Panc1 (cell line): ENCODE measurements at regions not wholly inside any gene's neighbourhood (a gene's known extent, or its start where the extent isn't known, plus 50 kb on each side); places are given as distances from the start of the nearest gene placed in this dataset.

Experiments used
- ATAC-seq: fragments of 200-7000 bp; cut with Tn5 transposase; 2 replicates; pipeline ENCODE4 v1.9.1; 2020; ENCODE audit warnings: mild to moderate bottlenecking, moderate library complexity
- BruUV-seq: library from RNA; stranded (reverse); fragments of 400-500 nt; replicated peaks from 2 replicates; lab custom pipeline; 2021; lab: Mats Ljungman, UMichigan
- CTCF ChIA-PET: fragments of 300-600 bp; sonication (Branson Sonifier 250); formaldehyde crosslinking; loops from one replicate; lab custom pipeline; 2022; ENCODE audit warnings: antibody characterized with exemption; lab: Charles Lee
- POLR2A ChIA-PET: fragments of 300-600 bp; sonication (Branson Sonifier 250); formaldehyde crosslinking; loops from one replicate; lab custom pipeline; 2022; ENCODE audit warnings: antibody characterized with exemption; lab: Charles Lee
- DNase-seq: peaks from one replicate; pipeline ENCODE4 v3.0.0-alpha.2; 2010; ENCODE audit warnings: low read depth, low spot score
- H3K27ac ChIP-seq: 2 replicates; pipeline ENCODE4 v1.5.1; 2011; ENCODE audit warnings: mild to moderate bottlenecking, low read length, inconsistent platforms
- H3K27me3 ChIP-seq: fragments of 200-500 bp; sonication (Bioruptor generic); 2 replicates; pipeline ENCODE4 v1.6.0; 2014; ENCODE audit warnings: low read length, inconsistent platforms; ENCODE audit not compliant: control insufficient read depth, insufficient read depth
- H3K36me3 ChIP-seq: fragments of 200-500 bp; sonication (Bioruptor generic); 2 replicates; pipeline ENCODE4 v1.5.1; 2014; ENCODE audit warnings: inconsistent platforms, mild to moderate bottlenecking, low read length, moderate library complexity; ENCODE audit not compliant: control insufficient read depth, insufficient read depth
- H3K4me1 ChIP-seq: 2 replicates; pipeline ENCODE4 v1.5.1; 2011; ENCODE audit warnings: inconsistent platforms, mild to moderate bottlenecking, low read length, moderate library complexity; ENCODE audit not compliant: control insufficient read depth, insufficient read depth
- H3K4me3 ChIP-seq, 2 experiments: 2 replicates each; pipeline ENCODE4 v1.5.1; 2011 to 2012; ENCODE audit warnings: low read depth in 2 of 2, low read length in 2 of 2, mild to moderate bottlenecking in 2 of 2, inconsistent platforms in 1 of 2, moderate library complexity in 1 of 2
- H3K9me3 ChIP-seq: fragments of 200-500 bp; sonication (Bioruptor generic); 2 replicates; pipeline ENCODE4 v1.5.1; 2014; ENCODE audit warnings: low read depth, mild to moderate bottlenecking, inconsistent platforms, low read length, moderate library complexity; ENCODE audit not compliant: control insufficient read depth, insufficient read depth
- POLR2AphosphoS5 ChIP-seq: IDR thresholded peaks from 2 replicates; pipeline ENCODE4 v1.6.1; 2012; ENCODE audit warnings: mild to moderate bottlenecking, low read depth, low read length, moderate library complexity
- SIN3A ChIP-seq: IDR thresholded peaks from 2 replicates; pipeline ENCODE4 v1.6.1; 2012; ENCODE audit warnings: low read depth, mild to moderate bottlenecking, low read length, moderate library complexity, borderline replicate concordance; ENCODE audit not compliant: insufficient read depth
- TCF7L2 ChIP-seq: IDR thresholded peaks from 2 replicates; pipeline ENCODE4 v1.6.1; 2011; ENCODE audit warnings: mild to moderate bottlenecking, low read depth, low read length, inconsistent platforms
- in situ Hi-C: cut with HindIII; loops from 2 replicates; pipeline ENCODE4 v1.10.0; 2016; ENCODE audit warnings: low sequenced_read_pairs, low pct_unique_long_range_greater_than_20kb
- intact Hi-C: fragments of 100-400 bp; cut with micrococcal nuclease; formaldehyde crosslinking; loops from one replicate; pipeline ENCODE4 v1.10.0; 2022; ENCODE audit not compliant: unreplicated experiment
- TF ChIP-seq, protein P1 (sequence below): fragments of 450-650 bp; IDR thresholded peaks from 2 replicates; pipeline ENCODE4 v1.5.1; 2017; ENCODE audit warnings: mild to moderate bottlenecking
- TF ChIP-seq, protein P2 (sequence below), 2 experiments: IDR thresholded peaks; 2 replicates each; pipeline ENCODE4 v1.6.1; 2011 to 2012; ENCODE audit warnings: low read depth in 2 of 2, control low read depth in 1 of 2, low read length in 1 of 2, mild to moderate bottlenecking in 1 of 2, moderate library complexity in 1 of 2; ENCODE audit not compliant: insufficient read depth in 1 of 2

DNA sequence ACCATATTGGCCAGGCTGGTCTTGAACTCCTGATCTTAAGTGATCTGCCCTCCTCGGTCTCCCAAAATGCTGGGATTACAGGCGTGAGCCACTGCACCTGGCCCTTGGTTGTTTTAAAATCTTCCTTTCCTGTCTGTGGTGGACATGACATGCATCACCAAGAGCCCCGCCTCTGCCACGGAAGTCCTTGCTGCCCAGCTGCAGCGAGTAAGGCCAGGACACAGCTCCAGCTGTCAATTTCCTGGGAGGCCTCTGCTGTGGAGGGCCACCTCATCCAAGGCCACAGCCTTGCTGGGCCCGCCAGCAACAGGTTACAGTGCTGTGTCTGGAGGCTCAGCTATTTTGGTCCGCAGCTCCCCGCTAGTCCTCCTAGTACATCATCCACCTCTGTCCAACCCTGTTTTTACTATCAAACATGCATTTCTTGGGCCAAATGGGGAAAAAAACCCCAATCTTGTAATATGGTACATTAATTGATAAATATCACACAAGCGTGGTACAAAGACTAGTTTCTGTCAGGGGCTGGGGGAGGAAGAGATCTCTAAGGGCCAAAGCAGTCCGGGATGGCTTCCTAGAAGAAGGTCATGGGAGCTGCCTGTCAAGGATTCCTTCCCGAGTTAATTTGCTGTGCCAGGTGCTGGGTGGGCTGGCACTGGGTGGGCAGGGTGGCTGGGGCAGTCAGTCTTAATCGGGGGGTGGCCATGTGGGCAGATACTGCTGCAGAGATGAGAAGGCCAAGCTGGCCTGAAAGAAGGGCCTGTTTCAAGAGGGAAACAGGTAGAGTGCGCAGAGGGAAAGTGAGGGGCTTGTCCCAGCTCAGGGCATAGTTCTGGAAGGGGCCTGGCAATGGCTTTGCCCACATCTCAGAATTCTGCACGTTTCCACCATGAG, 100.5 kb downstream of the INHBB start:
- TF ChIP-seq POLR2AphosphoS5 (no peak), SIN3A (no peak), TCF7L2 (no peak)
- TF ChIP-seq, protein P1, sequence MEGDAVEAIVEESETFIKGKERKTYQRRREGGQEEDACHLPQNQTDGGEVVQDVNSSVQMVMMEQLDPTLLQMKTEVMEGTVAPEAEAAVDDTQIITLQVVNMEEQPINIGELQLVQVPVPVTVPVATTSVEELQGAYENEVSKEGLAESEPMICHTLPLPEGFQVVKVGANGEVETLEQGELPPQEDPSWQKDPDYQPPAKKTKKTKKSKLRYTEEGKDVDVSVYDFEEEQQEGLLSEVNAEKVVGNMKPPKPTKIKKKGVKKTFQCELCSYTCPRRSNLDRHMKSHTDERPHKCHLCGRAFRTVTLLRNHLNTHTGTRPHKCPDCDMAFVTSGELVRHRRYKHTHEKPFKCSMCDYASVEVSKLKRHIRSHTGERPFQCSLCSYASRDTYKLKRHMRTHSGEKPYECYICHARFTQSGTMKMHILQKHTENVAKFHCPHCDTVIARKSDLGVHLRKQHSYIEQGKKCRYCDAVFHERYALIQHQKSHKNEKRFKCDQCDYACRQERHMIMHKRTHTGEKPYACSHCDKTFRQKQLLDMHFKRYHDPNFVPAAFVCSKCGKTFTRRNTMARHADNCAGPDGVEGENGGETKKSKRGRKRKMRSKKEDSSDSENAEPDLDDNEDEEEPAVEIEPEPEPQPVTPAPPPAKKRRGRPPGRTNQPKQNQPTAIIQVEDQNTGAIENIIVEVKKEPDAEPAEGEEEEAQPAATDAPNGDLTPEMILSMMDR = no peak
- TF ChIP-seq, protein P2, sequence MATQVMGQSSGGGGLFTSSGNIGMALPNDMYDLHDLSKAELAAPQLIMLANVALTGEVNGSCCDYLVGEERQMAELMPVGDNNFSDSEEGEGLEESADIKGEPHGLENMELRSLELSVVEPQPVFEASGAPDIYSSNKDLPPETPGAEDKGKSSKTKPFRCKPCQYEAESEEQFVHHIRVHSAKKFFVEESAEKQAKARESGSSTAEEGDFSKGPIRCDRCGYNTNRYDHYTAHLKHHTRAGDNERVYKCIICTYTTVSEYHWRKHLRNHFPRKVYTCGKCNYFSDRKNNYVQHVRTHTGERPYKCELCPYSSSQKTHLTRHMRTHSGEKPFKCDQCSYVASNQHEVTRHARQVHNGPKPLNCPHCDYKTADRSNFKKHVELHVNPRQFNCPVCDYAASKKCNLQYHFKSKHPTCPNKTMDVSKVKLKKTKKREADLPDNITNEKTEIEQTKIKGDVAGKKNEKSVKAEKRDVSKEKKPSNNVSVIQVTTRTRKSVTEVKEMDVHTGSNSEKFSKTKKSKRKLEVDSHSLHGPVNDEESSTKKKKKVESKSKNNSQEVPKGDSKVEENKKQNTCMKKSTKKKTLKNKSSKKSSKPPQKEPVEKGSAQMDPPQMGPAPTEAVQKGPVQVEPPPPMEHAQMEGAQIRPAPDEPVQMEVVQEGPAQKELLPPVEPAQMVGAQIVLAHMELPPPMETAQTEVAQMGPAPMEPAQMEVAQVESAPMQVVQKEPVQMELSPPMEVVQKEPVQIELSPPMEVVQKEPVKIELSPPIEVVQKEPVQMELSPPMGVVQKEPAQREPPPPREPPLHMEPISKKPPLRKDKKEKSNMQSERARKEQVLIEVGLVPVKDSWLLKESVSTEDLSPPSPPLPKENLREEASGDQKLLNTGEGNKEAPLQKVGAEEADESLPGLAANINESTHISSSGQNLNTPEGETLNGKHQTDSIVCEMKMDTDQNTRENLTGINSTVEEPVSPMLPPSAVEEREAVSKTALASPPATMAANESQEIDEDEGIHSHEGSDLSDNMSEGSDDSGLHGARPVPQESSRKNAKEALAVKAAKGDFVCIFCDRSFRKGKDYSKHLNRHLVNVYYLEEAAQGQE (IDR thresholded peaks at IDR 0.05; ENCODE audit: insufficient read depth in 1 of 2, low read depth in 2 of 2, low read length in 1 of 2) = no peak
- no TSS peak for BruUV-seq
- ChIA-PET POLR2A (interaction anchor here (0.6 kb wide), 1 partner anchor 754 kb away, joined by 4 read pairs; no protein-coding TSS in a partner anchor), CTCF (no interaction called here)
- H3K9me3 ChIP-seq = no peaks in the 10 kb centered on the region
- no peak overlapping the region for H3K4me3 ChIP-seq
- intact Hi-C loops = no loop called here
- no peak for DNase-seq
- H3K27me3 ChIP-seq = no peaks in the 10 kb centered on the region
- H3K4me1 ChIP-seq = no peaks in the 10 kb centered on the region
- in situ Hi-C loops = no loop called here
- H3K27ac ChIP-seq = no peak overlapping the region
- no peak for ATAC-seq
- no peaks in the 10 kb centered on the region for H3K36me3 ChIP-seq

DNA sequence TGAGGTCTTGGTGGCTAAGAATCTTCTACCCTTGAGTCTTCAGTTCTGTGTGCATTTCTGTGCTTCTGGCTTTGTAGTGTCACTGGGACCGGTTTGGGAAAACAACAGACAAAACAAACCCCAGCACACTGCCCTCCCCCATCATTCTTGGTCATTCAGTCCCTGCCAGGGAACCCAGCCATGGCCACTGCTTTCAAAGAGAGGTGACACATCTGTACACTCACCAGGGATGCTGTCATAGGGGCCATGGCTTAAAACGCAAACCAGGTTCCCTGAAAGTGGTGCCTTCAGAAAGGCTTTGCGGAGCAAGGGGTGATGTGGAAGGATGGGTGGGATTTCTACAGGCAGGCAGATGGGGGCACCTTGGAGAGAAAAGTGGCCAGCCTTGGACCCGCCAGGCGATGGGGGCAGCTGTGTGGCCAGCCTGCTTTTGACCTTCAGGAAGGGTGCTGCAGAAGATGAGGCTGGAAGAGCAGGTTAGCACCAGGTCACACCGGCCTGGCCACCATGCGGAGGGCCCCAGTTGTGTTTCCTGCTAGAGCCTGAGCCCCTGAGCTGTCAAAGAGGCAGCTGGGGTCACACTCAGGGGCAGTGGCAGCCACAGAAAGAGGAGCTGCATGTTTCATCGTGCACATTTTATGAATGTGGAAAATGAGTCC, 101.3 kb downstream of the INHBB start:
- intact Hi-C loops (no loop called here), in situ Hi-C loops (no loop called here)
- no peaks in the 10 kb centered on the region for H3K9me3 ChIP-seq
- H3K4me3 ChIP-seq = no peak overlapping the region
- no peaks in the 10 kb centered on the region for H3K36me3 ChIP-seq
- no peaks in the 10 kb centered on the region for H3K4me1 ChIP-seq
- POLR2A ChIA-PET = no interaction called here
- ATAC-seq (no peak), DNase-seq (no peak)
- H3K27ac ChIP-seq = no peak overlapping the region
- CTCF ChIA-PET = no interaction called here
- no peaks in the 10 kb centered on the region for H3K27me3 ChIP-seq
- TF ChIP-seq, protein P1 = no peak
- no peak for TF ChIP-seq POLR2AphosphoS5
- TF ChIP-seq, protein P2 (IDR thresholded peaks at IDR 0.05; ENCODE audit: insufficient read depth in 1 of 2, low read depth in 2 of 2, low read length in 1 of 2) = no peak
- no peak for TF ChIP-seq TCF7L2
- TF ChIP-seq SIN3A = no peak
- BruUV-seq = no TSS peak
